HG02642 (cell line): ENCODE measurements at regions not wholly inside any gene's neighbourhood (a gene's known extent, or its start where the extent isn't known, plus 50 kb on each side); places are given as distances from the start of the nearest gene placed in this dataset.
"Not testable (repeated sequence)": the region's sequence is repeated elsewhere in the genome, so short reads cannot be mapped to it uniquely, and the experiment has no call there.

Experiments used
- ATAC-seq: cut with Tn5 transposase; IDR thresholded peaks from one replicate; pipeline ENCODE4 v1.9.1; 2021; ENCODE audit warnings: mild to moderate bottlenecking; ENCODE audit not compliant: unreplicated experiment, poor library complexity

DNA sequence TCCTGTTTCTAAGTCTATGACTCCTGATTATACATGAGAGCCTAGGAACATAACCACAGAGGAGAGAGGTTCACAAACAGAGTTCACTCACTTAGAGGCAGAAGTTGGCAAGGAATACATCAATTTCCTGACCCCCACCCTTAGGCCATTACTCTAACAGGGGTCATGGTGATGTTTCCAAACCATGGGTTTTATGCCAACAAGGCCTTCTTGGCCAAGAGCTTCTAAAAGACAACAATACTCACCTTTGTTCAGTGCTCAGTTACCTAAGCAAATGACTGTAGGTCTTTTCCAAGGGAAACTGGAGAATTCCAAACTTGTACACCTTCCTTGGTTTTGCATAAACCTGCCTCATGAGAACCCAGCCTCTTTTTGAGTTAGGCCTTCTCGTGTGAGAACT is 52.6 kb downstream of the ERICH4 start:
- no peak for ATAC-seq

DNA sequence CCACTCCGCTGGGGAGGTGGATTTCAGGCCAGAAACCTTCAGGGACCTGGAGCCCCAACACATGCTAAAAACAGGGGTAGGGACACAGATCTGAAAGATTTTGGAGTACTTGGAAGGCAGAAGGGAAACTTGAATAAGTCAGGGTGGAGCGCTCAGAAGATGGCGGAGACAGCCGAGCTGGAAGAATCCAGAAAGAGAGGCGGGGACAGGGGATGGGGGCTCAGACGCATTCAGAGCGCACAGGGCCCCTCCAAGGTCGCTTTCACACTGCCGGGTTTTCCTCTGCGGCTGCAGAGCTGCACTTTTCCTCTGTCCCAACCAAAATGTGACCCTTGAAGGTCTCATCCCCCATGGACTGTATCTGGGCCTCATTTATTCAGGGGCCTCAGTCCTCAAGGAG is 56.9 kb downstream of the ERICH4 start:
- no peak for ATAC-seq

DNA sequence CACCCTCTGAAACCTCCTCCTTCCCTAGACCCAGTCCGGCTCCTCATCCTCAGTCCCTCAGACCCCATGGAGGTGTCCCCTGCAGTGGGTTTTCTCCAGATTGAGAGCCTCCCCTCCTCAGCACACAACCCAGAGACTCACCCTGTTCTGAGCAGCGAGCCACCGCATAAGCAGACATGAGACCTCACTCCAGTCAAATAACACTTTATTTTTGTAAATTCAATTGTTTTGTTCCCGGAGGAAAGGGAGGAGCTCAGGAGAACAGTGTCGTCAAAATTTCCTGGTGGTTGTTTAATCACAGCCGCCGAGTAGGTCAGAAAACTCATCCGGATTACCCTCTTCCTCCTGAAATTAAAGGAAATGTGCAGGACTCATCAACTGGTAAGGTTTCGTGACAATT is 57.5 kb downstream of the ERICH4 start:
- ATAC-seq, result no peak

DNA sequence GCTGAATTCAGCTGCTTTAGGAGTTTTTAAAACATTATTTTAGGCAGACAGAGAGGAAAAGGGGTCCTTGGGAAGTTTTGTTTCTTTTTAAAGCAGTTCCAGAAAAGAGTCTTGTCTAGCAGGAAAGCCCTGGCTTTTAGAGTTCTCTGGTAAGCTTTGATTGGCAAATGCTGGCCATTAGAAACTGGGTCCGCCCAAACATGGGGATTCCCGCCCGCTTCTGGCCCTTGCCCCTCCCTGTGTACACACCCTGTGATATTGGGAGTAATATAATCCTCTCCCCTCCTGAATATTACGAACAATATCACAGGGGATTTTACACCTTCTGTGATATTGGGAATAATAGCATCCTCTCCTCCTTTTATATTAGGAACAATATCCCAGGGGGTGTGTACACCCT is 58.9 kb downstream of the ERICH4 start:
- no peak for ATAC-seq

DNA sequence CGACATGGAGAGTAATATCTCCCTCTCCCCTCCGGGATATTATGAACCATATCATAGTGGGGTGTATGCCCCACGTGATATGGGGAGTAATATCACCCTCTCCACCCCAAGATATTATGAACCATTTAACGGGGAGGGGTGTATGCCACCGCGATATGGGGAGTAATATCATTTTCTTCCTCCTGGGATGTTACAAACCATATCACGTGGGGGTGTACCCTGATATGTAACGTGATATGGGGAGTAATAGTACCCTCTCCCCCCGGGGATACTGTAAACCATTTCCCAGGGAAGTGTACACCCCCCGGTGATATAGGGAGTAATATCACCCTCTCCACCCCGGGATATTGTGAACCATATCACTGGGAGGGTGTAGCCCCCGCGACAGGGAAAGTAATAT is 62.1 kb downstream of the ERICH4 start:
- ATAC-seq, result no peak

DNA sequence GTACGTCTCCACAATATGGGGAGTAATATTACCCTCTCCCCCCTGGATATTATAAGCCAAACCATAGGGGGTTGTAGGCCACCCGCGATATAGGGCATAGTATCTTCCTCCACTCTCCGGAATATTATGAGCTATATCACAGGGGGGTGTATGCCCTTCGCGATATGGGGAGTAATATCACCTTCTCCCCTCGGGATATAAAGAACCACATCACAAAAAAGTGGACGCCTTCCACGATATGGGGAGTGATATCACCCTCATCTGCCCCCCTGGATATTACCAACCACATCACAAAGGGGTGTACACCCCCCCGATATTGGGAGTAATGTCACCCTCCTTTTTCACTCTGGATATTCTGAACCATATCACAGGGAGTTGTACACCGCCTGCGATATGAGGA is 65.5 kb upstream of the CEACAM21 start:
- no peak for ATAC-seq

DNA sequence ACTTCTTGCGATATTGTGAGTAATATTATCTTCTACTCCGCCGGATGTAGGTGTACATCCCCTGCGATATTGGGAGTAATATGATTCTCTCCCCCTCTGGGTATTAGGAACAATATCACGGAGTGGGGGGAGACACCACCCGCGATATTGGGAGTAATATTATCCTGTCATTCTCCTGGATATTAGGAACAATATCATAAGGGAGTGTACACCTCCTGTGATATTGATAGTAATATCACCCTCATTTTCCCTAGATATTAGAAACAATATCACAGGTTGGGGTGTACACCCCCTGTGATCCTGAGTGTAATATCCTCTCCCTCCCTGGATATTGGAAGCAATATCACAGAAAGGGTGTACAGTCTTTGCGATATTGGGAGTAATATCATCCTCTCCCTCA is 64.3 kb upstream of the CEACAM21 start:
- ATAC-seq, result no peak

DNA sequence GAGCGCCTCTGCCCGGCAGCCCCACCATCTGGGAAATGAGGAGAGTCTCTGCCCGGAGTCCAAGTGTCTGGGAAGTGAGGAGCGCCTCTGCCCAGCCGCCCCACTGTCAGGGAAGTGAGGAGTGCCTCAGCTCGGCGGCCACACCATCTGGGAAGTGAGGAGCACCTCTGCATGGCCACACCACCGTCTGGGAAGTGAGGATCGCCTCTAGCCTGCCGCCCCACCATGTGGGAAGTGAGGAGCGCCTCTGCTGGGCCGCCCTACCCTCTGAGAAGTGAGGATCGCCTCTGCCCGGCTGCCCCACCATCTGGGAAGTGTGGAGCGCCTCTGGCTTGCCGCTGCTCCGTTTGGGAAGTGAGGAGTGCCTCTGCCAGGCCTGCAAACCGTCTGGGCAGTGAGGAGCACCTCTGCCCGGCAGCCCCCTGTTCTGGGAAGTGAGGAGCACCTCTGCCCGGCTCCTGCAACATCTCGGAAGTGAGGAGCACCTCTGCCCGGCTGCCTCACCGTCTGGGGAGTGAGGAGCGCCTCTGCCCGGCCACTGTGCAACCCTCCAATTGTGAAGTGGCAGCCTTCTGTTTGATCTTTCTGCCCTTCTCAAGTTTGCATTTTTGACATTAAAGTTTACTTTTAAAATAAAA is 60.8 kb upstream of the CEACAM21 start:
- no peak for ATAC-seq

DNA sequence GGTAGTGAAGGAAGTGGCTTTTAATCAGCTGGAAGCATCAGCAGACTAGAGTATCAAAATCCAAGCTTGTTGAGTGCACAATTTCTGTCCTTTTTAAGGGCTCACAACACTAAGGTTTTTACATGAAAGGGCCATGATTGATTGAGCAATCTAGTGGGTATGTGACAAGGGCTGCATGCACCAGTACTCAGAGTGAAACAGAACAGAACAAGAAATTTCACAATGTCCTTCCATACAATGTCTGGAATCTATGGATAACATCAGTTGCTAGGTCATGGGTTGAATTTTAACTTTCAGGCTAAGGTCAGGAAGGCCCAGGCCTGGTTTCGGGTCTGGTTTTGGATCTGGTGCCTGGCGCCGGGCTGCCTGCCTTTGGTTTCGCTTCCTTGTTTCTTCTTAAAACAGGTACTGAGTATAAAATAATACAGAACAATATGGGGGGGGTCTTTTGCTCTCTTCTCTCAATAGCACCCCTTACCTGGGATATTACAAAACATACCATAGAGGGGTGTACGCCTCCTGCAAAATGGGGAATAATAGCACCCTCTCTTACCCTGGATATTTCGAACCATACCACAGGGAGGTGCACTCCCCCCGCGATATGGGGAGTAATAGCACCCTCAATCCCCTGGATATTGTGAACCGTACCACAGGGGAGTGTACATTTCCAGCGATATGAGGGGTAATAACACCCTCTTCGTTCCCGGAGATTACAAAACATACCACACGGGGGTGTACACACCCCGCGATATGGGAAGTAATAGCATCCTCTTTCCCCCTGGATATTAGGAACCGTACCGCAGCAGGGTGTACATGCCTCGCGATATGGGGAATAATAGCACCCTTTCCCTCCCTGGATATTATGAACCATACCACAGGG is 59.4 kb upstream of the CEACAM21 start:
- not testable (repeated sequence) for ATAC-seq

DNA sequence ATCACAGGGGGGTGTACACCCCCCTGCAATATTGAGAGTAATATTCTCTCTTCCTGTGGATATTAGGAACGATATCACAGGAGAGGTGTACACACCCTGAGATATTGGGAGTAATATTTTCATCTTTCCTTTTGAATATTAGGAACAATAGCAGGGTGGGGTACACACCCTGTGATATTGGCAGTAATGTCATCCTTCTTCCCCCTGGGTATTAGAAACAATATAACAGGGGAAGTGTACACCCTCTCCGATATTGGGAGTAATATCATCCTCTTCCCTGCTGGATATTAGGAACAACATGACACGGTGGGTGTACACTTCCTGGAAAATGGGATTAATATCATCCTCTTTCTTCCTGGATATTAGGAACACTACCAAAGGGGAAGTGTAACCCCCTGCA is 57.8 kb upstream of the CEACAM21 start:
- ATAC-seq, result no peak

DNA sequence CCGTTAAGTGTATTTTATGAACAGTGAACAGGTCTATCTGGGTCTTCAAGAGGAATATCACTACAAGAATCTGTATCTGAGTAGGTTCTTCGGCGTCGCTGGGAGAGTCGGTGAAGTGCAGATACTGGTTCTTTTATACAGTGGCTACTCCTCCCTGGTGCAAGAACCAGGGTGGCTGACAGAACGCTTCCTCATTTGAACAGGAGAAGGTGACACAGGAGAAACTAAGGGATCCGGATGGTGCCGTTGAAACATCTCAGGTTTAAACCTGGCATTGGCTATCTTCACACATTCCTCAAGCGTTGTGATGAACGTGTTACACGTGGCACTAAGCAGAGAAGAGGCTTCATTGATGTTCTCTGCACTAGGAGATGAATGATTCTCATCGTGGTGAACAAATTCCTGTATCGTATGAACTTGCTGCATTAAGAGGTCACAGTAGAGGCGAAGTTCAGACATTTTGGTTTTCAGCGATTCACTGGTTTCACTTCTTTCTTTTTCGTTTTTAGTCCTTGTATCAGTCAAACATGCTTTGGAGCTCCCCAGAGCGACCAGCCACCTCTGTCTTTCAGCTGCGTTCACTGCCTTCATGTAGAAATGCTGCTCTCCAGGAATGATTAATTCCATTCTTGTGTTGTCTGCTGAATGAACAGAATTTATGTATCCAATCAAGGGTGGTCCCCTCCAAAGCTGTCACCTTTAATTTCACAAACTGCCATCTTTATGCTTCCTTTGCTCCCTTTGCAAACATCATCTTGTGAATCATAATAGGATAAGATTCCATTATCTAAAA is 54.6 kb upstream of the CEACAM21 start:
- ATAC-seq, result peak; percentile 36

DNA sequence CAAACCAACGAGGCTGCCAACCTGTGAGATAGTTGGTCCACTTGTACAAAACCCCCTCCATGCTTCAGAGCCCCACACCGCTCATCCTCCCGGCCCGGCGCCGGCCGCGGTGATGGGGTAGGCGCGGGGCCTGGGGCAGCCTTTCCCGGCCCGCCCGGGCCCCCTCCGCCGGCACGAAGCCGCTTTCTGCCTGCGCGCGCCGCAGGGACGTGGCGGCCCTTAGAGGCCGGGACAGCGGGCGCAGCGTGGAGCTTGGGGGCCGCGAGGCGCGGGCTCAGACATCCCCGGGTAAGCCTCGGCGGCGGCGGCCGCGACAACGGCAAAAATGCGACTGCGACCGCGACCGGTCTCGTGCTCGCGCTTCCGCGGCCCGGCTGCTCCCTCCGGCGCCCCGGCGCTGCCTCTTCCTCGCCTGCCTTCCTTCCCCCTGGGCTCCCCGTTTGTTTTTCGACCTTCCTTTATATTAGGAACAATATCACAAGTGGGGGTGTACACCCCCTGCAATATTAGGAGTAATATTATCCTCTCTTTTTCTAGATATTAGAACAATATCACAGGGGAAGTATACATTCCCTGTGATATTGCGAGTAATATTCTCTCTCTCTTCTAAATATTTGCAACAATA is 53.9 kb upstream of the CEACAM21 start:
- peak; percentile 51 for ATAC-seq

DNA sequence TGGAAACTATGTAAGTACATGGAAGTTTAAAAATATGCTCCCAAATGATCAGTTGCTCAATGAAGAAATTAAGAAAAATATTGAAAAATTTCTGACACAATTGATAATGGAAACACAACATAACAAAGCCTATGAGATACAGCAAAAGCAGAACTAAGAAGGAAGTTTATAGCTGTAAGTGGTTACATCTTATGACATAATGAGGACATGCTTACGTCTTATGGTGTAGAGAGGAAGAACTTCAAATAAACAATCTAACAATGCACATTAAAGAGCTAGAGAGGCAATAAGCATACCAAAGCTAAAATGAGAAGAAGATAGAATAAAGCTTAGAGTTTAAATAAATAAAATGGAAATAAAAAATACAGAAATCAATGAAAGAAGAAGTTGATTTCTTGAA is 50.0 kb upstream of the CEACAM21 start:
- no peak for ATAC-seq
